SK-N-MC (cell line): ENCODE measurements at regions not wholly inside any gene's neighbourhood (a gene's known extent, or its start where the extent isn't known, plus 50 kb on each side); places are given as distances from the start of the nearest gene placed in this dataset.

Source experiments
- EZH2 ChIP-seq: fragments of 200-600 bp; sonication (generic); IDR thresholded peaks from one replicate; pipeline ENCODE4 v1.6.1; 2017; ENCODE audit warnings: antibody characterized with exemption
- FOXP2 ChIP-seq: optimal IDR thresholded peaks from 2 replicates; pipeline ENCODE3; 2011; ENCODE audit warnings: mild to moderate bottlenecking, moderate library complexity; ENCODE audit not compliant: insufficient read depth; ENCODE audit errors: extremely low read length, control extremely low read depth
- POLR2AphosphoS5 ChIP-seq: IDR thresholded peaks from 2 replicates; pipeline ENCODE4 v1.6.1; 2012; ENCODE audit warnings: mild to moderate bottlenecking, low read depth, low read length, borderline replicate concordance

GRCh38 chr18:41593171-41593675 lies 361.8 kb upstream of the PIK3C3 start:
- no peak for TF ChIP-seq EZH2
- TF ChIP-seq POLR2AphosphoS5: no peak
- no peak for TF ChIP-seq FOXP2
